ENCODE measurements at regions not wholly inside any gene's neighbourhood (a gene's known extent, or its start where the extent isn't known, plus 50 kb on each side); places are given as distances from the start of the nearest gene placed in this dataset.
"Not testable (repeated sequence)": the region's sequence is repeated elsewhere in the genome, so short reads cannot be mapped to it uniquely, and the experiment has no call there.

GRCh38 chr17:46434450-46435062 is 73.0 kb upstream of the ARL17B start:
- DNase-seq; H3K9ac ChIP-seq (ENCODE audit: low read length in 3 of 3); H3K4me3 ChIP-seq (ENCODE audit: low read length in 3 of 3); H3K9me3 ChIP-seq (ENCODE audit: control insufficient read depth in 2 of 3, insufficient read depth in 1 of 3, low read length in 3 of 3); H3K27ac ChIP-seq (ENCODE audit: low read depth in 2 of 2, low read length in 2 of 2); FAIRE-seq; intact Hi-C loops (cut with DNase I); H3K27me3 ChIP-seq (ENCODE audit: control insufficient read depth, insufficient read depth, low read length); H3K4me1 ChIP-seq (ENCODE audit: control insufficient read depth in 2 of 3, insufficient read depth in 2 of 3, low read depth in 1 of 3, low read length in 3 of 3); H3K36me3 ChIP-seq (ENCODE audit: control insufficient read depth in 2 of 3, insufficient read depth in 3 of 3, low read length in 3 of 3): not testable (repeated sequence)

GRCh38 chr17:46430300-46430699 is 68.7 kb upstream of the ARL17B start:
- H3K9me3 ChIP-seq (ENCODE audit: control insufficient read depth in 2 of 3, insufficient read depth in 1 of 3, low read length in 3 of 3); FAIRE-seq; intact Hi-C loops (cut with DNase I); H3K27me3 ChIP-seq (ENCODE audit: control insufficient read depth, insufficient read depth, low read length); H3K27ac ChIP-seq (ENCODE audit: low read depth in 2 of 2, low read length in 2 of 2); H3K36me3 ChIP-seq (ENCODE audit: control insufficient read depth in 2 of 3, insufficient read depth in 3 of 3, low read length in 3 of 3); DNase-seq; H3K4me1 ChIP-seq (ENCODE audit: control insufficient read depth in 2 of 3, insufficient read depth in 2 of 3, low read depth in 1 of 3, low read length in 3 of 3); H3K9ac ChIP-seq (ENCODE audit: low read length in 3 of 3); H3K4me3 ChIP-seq (ENCODE audit: low read length in 3 of 3): not testable (repeated sequence)

GRCh38 chr17:46429675-46430074 is 68.1 kb upstream of the ARL17B start:
- H3K36me3 ChIP-seq (ENCODE audit: control insufficient read depth in 2 of 3, insufficient read depth in 3 of 3, low read length in 3 of 3): not testable (repeated sequence)

GRCh38 chr17:46424187-46424884 is 62.8 kb upstream of the ARL17B start:
- H3K36me3 ChIP-seq (ENCODE audit: control insufficient read depth in 2 of 3, insufficient read depth in 3 of 3, low read length in 3 of 3); intact Hi-C loops (cut with DNase I); H3K9ac ChIP-seq (ENCODE audit: low read length in 3 of 3); H3K27me3 ChIP-seq (ENCODE audit: control insufficient read depth, insufficient read depth, low read length); H3K4me1 ChIP-seq (ENCODE audit: control insufficient read depth in 2 of 3, insufficient read depth in 2 of 3, low read depth in 1 of 3, low read length in 3 of 3); H3K27ac ChIP-seq (ENCODE audit: low read depth in 2 of 2, low read length in 2 of 2); DNase-seq; H3K9me3 ChIP-seq (ENCODE audit: control insufficient read depth in 2 of 3, insufficient read depth in 1 of 3, low read length in 3 of 3); H3K4me3 ChIP-seq (ENCODE audit: low read length in 3 of 3): not testable (repeated sequence)
- peak; percentile 99 for FAIRE-seq

More at GRCh38 chr17:46429675-46430074, 68.1 kb upstream of the ARL17B start:
- H3K4me3 ChIP-seq (ENCODE audit: low read length in 3 of 3); H3K9me3 ChIP-seq (ENCODE audit: control insufficient read depth in 2 of 3, insufficient read depth in 1 of 3, low read length in 3 of 3); H3K27me3 ChIP-seq (ENCODE audit: control insufficient read depth, insufficient read depth, low read length); H3K4me1 ChIP-seq (ENCODE audit: control insufficient read depth in 2 of 3, insufficient read depth in 2 of 3, low read depth in 1 of 3, low read length in 3 of 3); intact Hi-C loops (cut with DNase I); H3K9ac ChIP-seq (ENCODE audit: low read length in 3 of 3); FAIRE-seq; DNase-seq; H3K27ac ChIP-seq (ENCODE audit: low read depth in 2 of 2, low read length in 2 of 2): not testable (repeated sequence)

GRCh38 chr17:46417907-46418306 is 56.3 kb upstream of the ARL17B start:
- H3K27me3 ChIP-seq (ENCODE audit: control insufficient read depth, insufficient read depth, low read length); H3K4me3 ChIP-seq (ENCODE audit: low read length in 3 of 3); intact Hi-C loops (cut with DNase I); DNase-seq; FAIRE-seq; H3K36me3 ChIP-seq (ENCODE audit: control insufficient read depth in 2 of 3, insufficient read depth in 3 of 3, low read length in 3 of 3); H3K4me1 ChIP-seq (ENCODE audit: control insufficient read depth in 2 of 3, insufficient read depth in 2 of 3, low read depth in 1 of 3, low read length in 3 of 3); H3K9ac ChIP-seq (ENCODE audit: low read length in 3 of 3); H3K9me3 ChIP-seq (ENCODE audit: control insufficient read depth in 2 of 3, insufficient read depth in 1 of 3, low read length in 3 of 3); H3K27ac ChIP-seq (ENCODE audit: low read depth in 2 of 2, low read length in 2 of 2): not testable (repeated sequence)

GRCh38 chr17:46417261-46417660 is 55.7 kb upstream of the ARL17B start:
- H3K9me3 ChIP-seq (ENCODE audit: control insufficient read depth in 2 of 3, insufficient read depth in 1 of 3, low read length in 3 of 3); FAIRE-seq; H3K4me3 ChIP-seq (ENCODE audit: low read length in 3 of 3); intact Hi-C loops (cut with DNase I); H3K36me3 ChIP-seq (ENCODE audit: control insufficient read depth in 2 of 3, insufficient read depth in 3 of 3, low read length in 3 of 3); DNase-seq; H3K9ac ChIP-seq (ENCODE audit: low read length in 3 of 3); H3K4me1 ChIP-seq (ENCODE audit: control insufficient read depth in 2 of 3, insufficient read depth in 2 of 3, low read depth in 1 of 3, low read length in 3 of 3); H3K27me3 ChIP-seq (ENCODE audit: control insufficient read depth, insufficient read depth, low read length); H3K27ac ChIP-seq (ENCODE audit: low read depth in 2 of 2, low read length in 2 of 2): not testable (repeated sequence)

- H3K27me3 ChIP-seq (ENCODE audit: control insufficient read depth, insufficient read depth, low read length); H3K4me3 ChIP-seq (ENCODE audit: low read length in 3 of 3); H3K4me1 ChIP-seq (ENCODE audit: control insufficient read depth in 2 of 3, insufficient read depth in 2 of 3, low read depth in 1 of 3, low read length in 3 of 3); H3K27ac ChIP-seq (ENCODE audit: low read depth in 2 of 2, low read length in 2 of 2); DNase-seq; H3K36me3 ChIP-seq (ENCODE audit: control insufficient read depth in 2 of 3, insufficient read depth in 3 of 3, low read length in 3 of 3); H3K9me3 ChIP-seq (ENCODE audit: control insufficient read depth in 2 of 3, insufficient read depth in 1 of 3, low read length in 3 of 3); H3K9ac ChIP-seq (ENCODE audit: low read length in 3 of 3); intact Hi-C loops (cut with DNase I): not testable (repeated sequence)
- peak; percentile 46 for FAIRE-seq
Observed at GRCh38 chr17:46414559-46414958, 53.0 kb upstream of the ARL17B start.

- H3K4me3 ChIP-seq (ENCODE audit: low read length in 3 of 3); H3K4me1 ChIP-seq (ENCODE audit: control insufficient read depth in 2 of 3, insufficient read depth in 2 of 3, low read depth in 1 of 3, low read length in 3 of 3); DNase-seq; H3K36me3 ChIP-seq (ENCODE audit: control insufficient read depth in 2 of 3, insufficient read depth in 3 of 3, low read length in 3 of 3); H3K27ac ChIP-seq (ENCODE audit: low read depth in 2 of 2, low read length in 2 of 2); H3K9me3 ChIP-seq (ENCODE audit: control insufficient read depth in 2 of 3, insufficient read depth in 1 of 3, low read length in 3 of 3); FAIRE-seq; H3K9ac ChIP-seq (ENCODE audit: low read length in 3 of 3); H3K27me3 ChIP-seq (ENCODE audit: control insufficient read depth, insufficient read depth, low read length); intact Hi-C loops (cut with DNase I): not testable (repeated sequence)
Observed at GRCh38 chr17:46412156-46412555, 50.6 kb upstream of the ARL17B start.

All from kidney (tissue), 10 donors.